GM21528 (cell line): ENCODE measurements at regions not wholly inside any gene's neighbourhood (a gene's known extent, or its start where the extent isn't known, plus 50 kb on each side); places are given as distances from the start of the nearest gene placed in this dataset.

ENCODE experiments used
- ATAC-seq: cut with Tn5 transposase; IDR thresholded peaks from one replicate; pipeline ENCODE4 v1.9.1; 2021; ENCODE audit warnings: mild to moderate bottlenecking, moderate library complexity; ENCODE audit not compliant: unreplicated experiment, low FRiP score

- ATAC-seq = no peak
Measured at GRCh38 chr12:30829876-30830275, 75.1 kb upstream of the CAPRIN2 start.

- no peak for ATAC-seq
Measured at GRCh38 chr12:30828686-30829085, 73.9 kb upstream of the CAPRIN2 start.

GRCh38 chr12:30827101-30828066 lies 72.6 kb upstream of the CAPRIN2 start:
- no peak for ATAC-seq

GRCh38 chr12:30826276-30826675 lies 71.5 kb upstream of the CAPRIN2 start:
- ATAC-seq = no peak

- no peak for ATAC-seq
Measured at GRCh38 chr12:30825341-30825740, 70.6 kb upstream of the CAPRIN2 start.

GRCh38 chr12:30824311-30824710 lies 69.6 kb upstream of the CAPRIN2 start:
- no peak for ATAC-seq

- ATAC-seq = no peak
Measured at GRCh38 chr12:30823764-30824163, 69.0 kb upstream of the CAPRIN2 start.

- ATAC-seq = no peak
Measured at GRCh38 chr12:30823156-30823699, 68.5 kb upstream of the CAPRIN2 start.

- no peak for ATAC-seq
Measured at GRCh38 chr12:30822385-30823155, 67.8 kb upstream of the CAPRIN2 start.

- ATAC-seq = no peak
Measured at GRCh38 chr12:30820406-30820946, 65.7 kb upstream of the CAPRIN2 start.

- no peak for ATAC-seq
Measured at GRCh38 chr12:30818562-30818961, 63.8 kb upstream of the CAPRIN2 start.

GRCh38 chr12:30816742-30817465 lies 62.2 kb upstream of the CAPRIN2 start:
- no peak for ATAC-seq

GRCh38 chr12:30814295-30814655 lies 59.5 kb upstream of the CAPRIN2 start:
- ATAC-seq = no peak

- no peak for ATAC-seq
Measured at GRCh38 chr12:30813525-30814294, 59.0 kb upstream of the CAPRIN2 start.

GRCh38 chr12:30811966-30812365 lies 57.2 kb upstream of the CAPRIN2 start:
- ATAC-seq = no peak

GRCh38 chr12:30810918-30811317 lies 56.2 kb upstream of the CAPRIN2 start:
- no peak for ATAC-seq

GRCh38 chr12:30807695-30808034 lies 52.9 kb upstream of the CAPRIN2 start:
- ATAC-seq = no peak

GRCh38 chr12:30806989-30807694 lies 52.4 kb upstream of the CAPRIN2 start:
- peak; percentile 57 for ATAC-seq

- no peak for ATAC-seq
Measured at GRCh38 chr12:30805959-30806358, 51.2 kb upstream of the CAPRIN2 start.
